Coronary artery (tissue), 2 donors: ENCODE measurements at regions not wholly inside any gene's neighbourhood (a gene's known extent, or its start where the extent isn't known, plus 50 kb on each side); places are given as distances from the start of the nearest gene placed in this dataset.
"Not testable (repeated sequence)": the region's sequence is repeated elsewhere in the genome, so short reads cannot be mapped to it uniquely, and the experiment has no call there.

Experiments
- DNase-seq: peaks from one replicate; pipeline ENCODE4 v3.0.0-alpha.2; 2017; ENCODE audit warnings: low spot score
- H3K27ac ChIP-seq, 2 donors: fragments of 200-600 bp; sonication (generic); one replicate each; pipeline ENCODE4 v1.5.1; 2016 to 2019
- H3K4me3 ChIP-seq: fragments of 200-600 bp; sonication (generic); 2 replicates; pipeline ENCODE4 v1.5.1; 2016; ENCODE audit warnings: mild to moderate bottlenecking, moderate library complexity
- CTCF ChIP-seq: fragments of 200-600 bp; sonication (generic); IDR thresholded peaks from one replicate; pipeline ENCODE4 v1.5.1; 2019; ENCODE audit warnings: antibody characterized with exemption

DNA sequence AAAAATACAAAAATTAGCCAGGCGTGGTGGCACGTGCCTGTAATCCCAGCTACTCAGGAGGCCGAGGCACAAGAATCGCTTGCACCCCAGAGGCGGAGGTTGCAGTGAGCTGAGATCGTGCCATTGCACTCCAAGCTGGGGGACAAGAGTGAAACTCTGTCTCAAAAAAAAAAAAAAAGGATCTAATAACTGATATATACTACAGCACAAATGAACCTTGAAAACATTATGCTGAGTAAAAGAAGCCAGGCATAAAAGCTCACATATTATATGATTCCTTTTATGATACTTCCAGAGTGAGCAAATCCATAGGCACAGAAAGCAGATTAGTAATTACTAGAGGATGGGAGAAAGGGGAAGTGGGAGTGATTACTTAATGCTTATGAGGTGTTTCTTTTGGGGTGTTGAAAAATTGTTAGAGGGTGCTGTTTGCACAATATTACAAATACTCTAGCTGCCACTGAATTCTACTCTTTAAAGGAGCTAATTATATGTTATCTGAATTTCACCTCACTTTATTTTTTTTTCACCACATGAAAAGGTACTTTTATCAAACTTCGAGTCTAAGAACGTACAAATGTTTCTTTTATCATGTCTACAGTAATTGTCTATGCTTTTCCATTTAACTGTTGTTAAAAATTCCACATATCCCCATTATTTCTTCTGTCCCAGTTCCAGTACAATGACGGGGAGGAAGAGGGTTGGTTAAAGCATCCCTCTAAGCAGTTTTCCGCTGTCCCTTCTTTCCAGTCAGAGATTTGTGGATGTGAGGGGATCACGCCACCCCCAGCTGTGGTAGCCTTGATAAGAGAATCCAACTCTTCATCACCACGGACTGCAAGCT lies 77.7 kb upstream of the FAM174B start:
- no peak for TF ChIP-seq CTCF
- H3K27ac ChIP-seq = no peak overlapping the region
- peak overlapping the region; percentile 59 for H3K4me3 ChIP-seq
- no peak for DNase-seq

GRCh38 chr15:92733934-92734521 lies 78.5 kb upstream of the FAM174B start:
- no peak for TF ChIP-seq CTCF
- DNase-seq = no peak
- Histone ChIP-seq H3K4me3 (peak overlapping the region; percentile 59), H3K27ac (no peak overlapping the region)

- not testable (repeated sequence) for H3K4me3 ChIP-seq, DNase-seq, H3K27ac ChIP-seq
Measured at GRCh38 chr15:92739246-92739645, 83.7 kb upstream of the FAM174B start.

- DNase-seq = no peak
- Histone ChIP-seq H3K4me3 (no peak overlapping the region), H3K27ac (no peak overlapping the region)
- TF ChIP-seq CTCF = no peak
Measured at GRCh38 chr15:92745845-92746271, 90.3 kb upstream of the FAM174B start.

DNA sequence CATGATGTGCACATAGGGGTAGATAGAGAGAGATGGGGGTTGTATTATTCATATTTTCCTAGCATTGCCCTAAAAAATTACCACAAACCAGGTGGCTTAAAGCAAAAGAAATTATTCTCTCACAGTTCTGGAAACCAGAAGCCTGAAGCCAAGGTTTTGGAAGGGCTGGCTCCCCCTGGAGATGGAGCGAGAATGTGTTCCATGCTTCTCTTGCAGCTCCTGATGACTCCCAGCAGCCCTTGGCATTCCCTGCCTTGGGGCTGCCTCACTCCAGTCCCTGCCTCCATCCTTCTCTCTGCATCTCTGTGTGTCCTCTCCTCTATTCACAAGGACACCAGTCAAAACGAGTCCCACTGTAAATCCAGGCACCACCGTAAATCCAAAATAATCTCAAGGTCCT lies 91.5 kb upstream of the FAM174B start:
- no peak for DNase-seq
- Histone ChIP-seq H3K27ac (no peak overlapping the region), H3K4me3 (no peak overlapping the region)
- no peak for TF ChIP-seq CTCF

DNA sequence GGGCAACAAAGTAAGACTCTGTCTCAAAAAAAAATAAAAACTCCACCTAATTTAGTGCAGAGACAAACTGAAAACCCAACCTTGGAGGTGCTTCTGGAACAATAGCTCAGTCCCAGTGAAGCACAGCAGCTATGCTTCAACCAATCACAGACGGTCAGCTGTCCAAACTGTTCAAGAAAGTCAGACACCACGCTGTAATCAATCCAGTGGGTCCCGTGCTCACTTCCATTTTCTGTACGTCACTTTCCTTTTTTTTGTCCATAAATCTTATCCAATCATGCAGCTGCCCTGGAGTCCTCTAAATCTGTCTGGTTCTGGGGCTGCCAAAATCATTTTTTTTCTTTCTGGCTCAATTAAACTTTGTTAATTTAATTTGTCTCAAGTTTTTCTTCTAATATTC lies 93.6 kb upstream of the FAM174B start:
- Histone ChIP-seq H3K27ac (no peak overlapping the region), H3K4me3 (no peak overlapping the region)
- no peak for TF ChIP-seq CTCF
- DNase-seq = no peak

GRCh38 chr15:92749946-92750345 lies 94.4 kb upstream of the FAM174B start:
- no peak for TF ChIP-seq CTCF
- Histone ChIP-seq H3K27ac (no peak overlapping the region), H3K4me3 (no peak overlapping the region)
- DNase-seq = no peak
